ENCODE measurements at regions not wholly inside any gene's neighbourhood (a gene's known extent, or its start where the extent isn't known, plus 50 kb on each side); places are given as distances from the start of the nearest gene placed in this dataset.
"Not testable (repeated sequence)": the region's sequence is repeated elsewhere in the genome, so short reads cannot be mapped to it uniquely, and the experiment has no call there.

- not testable (repeated sequence) for TF ChIP-seq POLR2A, POLR2AphosphoS5 (IDR thresholded peaks at IDR 0.05; ENCODE audit: low read depth, low read length)
Observed at GRCh38 chr11:121901417-121901816, 214.6 kb downstream of the BLID start.
